Skeletal muscle cell (primary cell): ENCODE measurements at regions not wholly inside any gene's neighbourhood (a gene's known extent, or its start where the extent isn't known, plus 50 kb on each side); places are given as distances from the start of the nearest gene placed in this dataset.

ENCODE experiments used
- DNase-seq: peaks from one replicate; pipeline ENCODE4 v3.0.0-alpha.2; 2010; ENCODE audit warnings: low read depth
- H3K4me3 ChIP-seq: 2 replicates; pipeline ENCODE4 v1.5.1; 2011; ENCODE audit warnings: low read depth, mild to moderate bottlenecking, control low read depth, low read length, moderate library complexity

DNA sequence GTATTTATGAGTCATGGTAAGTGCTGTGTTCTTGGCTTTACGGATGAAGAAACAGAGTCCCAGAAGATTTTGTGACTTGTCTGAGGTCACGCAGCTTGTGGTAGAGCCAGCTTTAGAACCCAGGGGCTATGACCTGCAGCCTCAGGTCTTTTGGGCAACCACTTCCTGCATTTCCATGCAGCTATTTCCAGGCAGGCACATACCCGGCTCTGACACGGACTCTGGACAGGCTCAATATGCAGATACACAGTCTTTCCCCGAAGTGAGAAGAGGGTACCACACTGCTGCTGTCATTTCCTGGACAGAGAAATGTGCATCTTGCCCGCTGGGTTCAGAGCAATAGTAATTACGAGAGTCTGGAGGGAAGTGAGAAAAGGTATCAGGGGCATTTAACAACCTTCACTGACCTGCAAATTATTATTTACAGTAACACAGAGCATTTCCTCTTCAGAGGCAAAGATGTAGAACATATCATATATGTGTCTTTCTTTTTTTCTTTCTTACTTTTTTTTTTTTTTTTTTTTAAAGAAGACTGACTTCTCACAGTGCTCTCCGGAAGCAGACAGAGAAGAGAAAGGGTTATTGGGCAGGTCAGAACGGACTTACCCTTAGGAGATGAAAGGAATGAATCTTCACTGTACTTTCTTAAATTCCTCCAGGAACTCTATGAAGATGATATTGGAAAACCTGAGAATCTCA is 185.1 kb downstream of the CLIC5 start:
- H3K4me3 ChIP-seq = no peak overlapping the region
- DNase-seq = no peak

- H3K4me3 ChIP-seq = no peak overlapping the region
Measured at GRCh38 chr6:45829873-45830272, 185.8 kb downstream of the CLIC5 start.

DNA sequence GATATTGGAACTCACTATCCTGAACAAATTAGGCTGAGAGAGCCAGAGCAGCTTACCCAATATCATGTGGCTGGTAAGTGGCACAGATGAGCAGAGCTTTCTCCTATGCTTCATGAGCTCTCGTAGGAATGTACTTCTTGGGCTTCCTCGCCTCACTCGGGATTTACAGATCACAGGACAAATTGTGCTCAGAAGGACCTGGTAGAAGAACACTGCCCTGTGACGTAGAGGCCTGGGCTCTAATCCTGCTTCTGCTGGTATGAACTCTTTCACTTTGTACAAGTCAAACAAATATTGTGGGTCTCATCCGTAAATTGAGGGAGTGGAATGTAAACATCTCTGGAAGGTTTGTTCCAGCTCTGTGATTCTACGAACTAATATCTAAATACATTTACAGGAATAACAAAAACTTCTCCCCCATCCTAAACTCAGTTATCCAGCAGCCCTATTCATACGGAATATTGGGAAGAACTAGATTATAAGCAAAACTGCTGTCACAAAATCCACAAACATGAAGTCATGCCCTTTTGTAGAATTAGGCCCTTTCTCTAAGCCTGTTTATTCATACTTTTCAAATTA is 187.6 kb downstream of the CLIC5 start:
- H3K4me3 ChIP-seq = no peak overlapping the region
- no peak for DNase-seq

More at GRCh38 chr6:45829873-45830272, 185.8 kb downstream of the CLIC5 start:
- no peak for DNase-seq

- DNase-seq = no peak
- no peak overlapping the region for H3K4me3 ChIP-seq
Measured at GRCh38 chr6:45822873-45823272, 192.8 kb downstream of the CLIC5 start.

GRCh38 chr6:45822246-45822812 is 193.3 kb downstream of the CLIC5 start:
- no peak for DNase-seq
- no peak overlapping the region for H3K4me3 ChIP-seq

GRCh38 chr6:45818655-45819054 is 197.0 kb downstream of the CLIC5 start:
- H3K4me3 ChIP-seq = no peak overlapping the region
- DNase-seq = no peak

GRCh38 chr6:45816674-45817297 is 198.9 kb downstream of the CLIC5 start:
- no peak for DNase-seq
- H3K4me3 ChIP-seq = no peak overlapping the region

DNA sequence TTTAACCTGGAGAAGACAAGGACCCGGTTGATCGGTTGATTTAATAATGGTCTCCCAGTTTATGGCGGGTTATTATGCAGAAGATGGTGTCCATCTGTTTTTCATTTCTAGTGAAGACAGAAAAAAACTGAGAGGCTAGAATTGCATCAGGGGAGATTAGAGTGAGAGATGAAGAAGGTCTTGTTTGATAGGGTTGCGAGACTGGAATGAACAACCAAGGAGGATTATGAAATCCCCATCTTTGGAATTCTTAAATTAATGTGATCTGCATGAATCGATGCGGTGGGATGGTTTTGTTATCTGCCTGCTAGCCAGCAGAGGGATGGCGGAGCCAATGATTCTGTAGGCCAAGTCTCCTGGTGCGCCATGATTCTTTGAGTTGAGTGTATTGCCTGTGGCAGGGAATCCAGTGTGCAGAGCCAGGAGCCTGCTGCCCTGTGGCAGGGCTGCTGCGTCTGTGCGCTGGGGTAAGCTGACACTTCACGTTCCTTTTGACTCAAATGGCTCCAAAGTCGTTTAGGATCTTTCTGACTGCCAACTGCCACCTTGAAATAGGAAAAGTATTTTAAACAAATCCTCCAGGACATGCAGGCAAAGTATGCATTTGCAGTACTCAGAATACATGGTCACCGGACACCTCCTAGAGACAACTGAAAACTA is 200.1 kb downstream of the CLIC5 start:
- no peak for DNase-seq
- no peak overlapping the region for H3K4me3 ChIP-seq

DNA sequence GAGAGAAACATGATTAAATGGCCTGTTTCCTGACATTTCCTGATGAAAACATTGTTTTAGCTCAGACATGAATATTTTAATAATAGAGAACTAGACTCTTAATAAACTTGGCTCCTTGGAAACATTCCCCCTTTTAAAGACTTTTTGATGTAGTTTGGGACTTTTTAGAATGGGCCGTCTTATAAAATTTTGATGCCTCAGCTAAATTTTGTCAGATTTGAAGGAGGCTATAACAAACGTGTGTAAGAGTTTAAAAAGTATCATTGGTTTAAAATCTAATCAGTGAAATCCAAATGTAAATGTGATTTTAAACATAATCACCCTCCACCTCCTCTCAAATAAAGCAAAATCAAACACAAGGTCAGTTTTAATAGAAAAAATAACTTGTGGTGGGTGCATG is 200.9 kb downstream of the CLIC5 start:
- H3K4me3 ChIP-seq = no peak overlapping the region
- DNase-seq = no peak

DNA sequence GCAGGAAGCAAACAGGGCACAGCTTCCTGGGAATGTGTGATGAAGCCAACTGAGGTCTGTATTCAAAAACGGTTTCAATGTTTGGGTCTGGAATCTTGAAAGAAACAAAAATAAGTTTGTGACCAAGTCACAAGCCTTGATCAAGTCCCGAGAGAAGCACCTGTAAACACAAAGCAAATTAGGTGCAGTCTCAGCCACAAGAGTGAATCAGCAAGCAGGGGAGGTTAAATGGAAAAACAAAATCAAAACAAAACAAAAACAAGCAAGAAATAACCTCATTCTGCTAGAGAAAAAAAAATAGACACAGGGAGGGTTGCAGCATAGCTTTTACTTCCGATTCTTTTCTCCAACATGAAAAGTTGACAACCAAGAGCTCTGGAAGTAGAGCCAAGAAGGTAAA is 201.7 kb downstream of the CLIC5 start:
- H3K4me3 ChIP-seq = no peak overlapping the region
- DNase-seq = no peak

DNA sequence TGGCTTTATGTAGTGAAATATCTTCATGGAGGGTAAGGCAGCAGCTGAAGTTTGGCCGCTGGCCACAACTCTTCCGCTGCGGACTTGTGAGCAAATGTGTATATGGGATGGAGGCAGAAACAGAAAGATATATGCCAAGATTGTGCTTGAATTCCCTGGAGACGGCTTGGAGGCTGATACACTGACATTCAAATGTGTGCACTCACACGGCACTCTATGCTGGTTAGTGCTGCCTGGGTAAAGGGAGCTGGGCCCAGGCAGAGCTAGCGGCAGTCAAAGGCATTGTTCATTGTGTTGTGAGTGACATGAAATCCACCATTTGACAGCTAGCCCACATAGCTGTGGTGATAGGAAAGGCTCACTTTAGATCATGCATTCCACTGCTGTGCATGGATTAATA is 202.7 kb downstream of the CLIC5 start:
- DNase-seq = peak; percentile 62
- H3K4me3 ChIP-seq = no peak overlapping the region

DNA sequence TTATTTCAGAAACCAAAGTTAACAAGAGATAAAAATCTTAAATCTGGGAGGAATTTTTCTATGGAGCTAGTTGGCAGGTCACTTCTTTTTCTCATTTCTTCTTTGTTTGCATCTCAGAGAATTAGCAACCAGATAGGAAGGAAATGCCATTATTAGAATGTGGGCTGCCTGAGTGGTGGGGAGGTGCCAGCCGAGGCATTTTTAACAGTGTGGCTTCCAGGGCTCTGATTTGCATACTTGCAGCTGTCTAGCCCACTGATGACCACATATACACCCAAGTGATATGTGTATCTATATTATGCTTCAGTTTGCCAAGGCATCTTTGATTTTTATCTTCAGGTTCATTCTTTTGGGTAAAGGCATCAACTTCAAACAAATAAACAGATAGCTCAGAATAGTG is 206.7 kb downstream of the CLIC5 start:
- no peak for DNase-seq
- H3K4me3 ChIP-seq = no peak overlapping the region

DNA sequence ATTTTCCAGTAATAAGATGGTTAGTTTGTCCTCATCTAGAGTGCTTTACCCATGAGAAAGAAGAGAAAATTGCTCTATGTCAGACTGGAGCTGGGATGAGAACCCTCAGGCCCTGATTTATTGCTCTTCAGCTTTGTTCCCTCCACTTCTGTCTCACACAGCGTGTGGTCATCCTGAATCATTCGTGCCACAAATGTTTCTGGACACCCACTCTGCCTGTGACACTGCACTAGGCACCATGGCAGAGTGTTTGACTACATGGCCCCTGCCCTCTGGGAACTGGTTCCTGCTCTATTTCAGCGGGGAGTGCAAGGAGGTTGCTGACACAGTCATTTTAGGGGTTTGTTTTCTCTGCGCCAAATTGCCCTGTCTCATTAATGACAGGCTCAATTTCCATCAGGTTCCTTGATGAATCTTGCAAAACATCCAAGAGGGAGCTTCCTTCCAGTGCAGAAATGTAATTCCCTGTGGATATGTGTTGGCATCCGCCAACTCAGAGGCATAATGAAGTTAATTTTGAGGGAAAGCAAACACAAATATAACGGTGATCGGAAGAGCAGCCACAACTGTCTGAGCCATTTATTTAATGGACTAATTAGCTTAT is 207.5 kb downstream of the CLIC5 start:
- H3K4me3 ChIP-seq = no peak overlapping the region
- no peak for DNase-seq

DNA sequence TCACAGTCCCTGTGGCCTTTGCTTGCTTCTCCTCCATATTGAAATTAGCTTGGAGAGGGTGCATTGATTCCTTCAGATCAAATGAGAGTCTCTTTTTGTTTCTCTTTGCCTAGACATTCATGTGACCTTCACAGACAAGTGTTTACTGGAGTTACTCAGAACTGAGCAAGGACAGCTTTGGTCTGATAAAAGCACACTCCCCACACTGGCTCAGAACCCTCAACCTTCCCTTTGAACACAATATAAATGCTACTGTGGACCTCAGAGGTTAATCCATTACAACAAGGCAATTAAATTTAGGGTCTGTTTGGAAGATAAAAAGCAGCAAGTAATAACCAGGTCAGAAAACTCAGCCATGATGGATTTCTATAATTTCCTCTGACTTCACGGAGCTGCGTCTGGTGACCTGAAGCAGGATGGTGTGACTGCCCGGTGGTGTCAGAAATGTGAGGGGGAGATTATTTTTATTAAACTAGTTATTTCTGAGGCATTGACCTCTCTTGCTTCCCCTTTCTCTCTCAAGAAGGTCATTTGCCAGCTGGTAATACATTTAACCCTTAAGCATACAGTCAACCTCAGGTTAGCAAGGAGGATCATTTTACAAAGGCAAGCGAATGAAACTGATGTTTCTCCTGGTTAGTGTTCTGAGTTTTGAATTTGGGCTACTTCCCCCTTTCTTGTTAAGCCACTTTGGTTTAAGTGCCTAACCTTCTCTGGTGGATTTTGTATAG is 208.2 kb downstream of the CLIC5 start:
- no peak for DNase-seq
- no peak overlapping the region for H3K4me3 ChIP-seq

GRCh38 chr6:45806172-45806571 is 209.5 kb downstream of the CLIC5 start:
- no peak overlapping the region for H3K4me3 ChIP-seq

GRCh38 chr6:45803071-45803470 is 212.6 kb downstream of the CLIC5 start:
- DNase-seq = no peak
- H3K4me3 ChIP-seq = no peak overlapping the region

More at GRCh38 chr6:45806172-45806571, 209.5 kb downstream of the CLIC5 start:
- DNase-seq = no peak

DNA sequence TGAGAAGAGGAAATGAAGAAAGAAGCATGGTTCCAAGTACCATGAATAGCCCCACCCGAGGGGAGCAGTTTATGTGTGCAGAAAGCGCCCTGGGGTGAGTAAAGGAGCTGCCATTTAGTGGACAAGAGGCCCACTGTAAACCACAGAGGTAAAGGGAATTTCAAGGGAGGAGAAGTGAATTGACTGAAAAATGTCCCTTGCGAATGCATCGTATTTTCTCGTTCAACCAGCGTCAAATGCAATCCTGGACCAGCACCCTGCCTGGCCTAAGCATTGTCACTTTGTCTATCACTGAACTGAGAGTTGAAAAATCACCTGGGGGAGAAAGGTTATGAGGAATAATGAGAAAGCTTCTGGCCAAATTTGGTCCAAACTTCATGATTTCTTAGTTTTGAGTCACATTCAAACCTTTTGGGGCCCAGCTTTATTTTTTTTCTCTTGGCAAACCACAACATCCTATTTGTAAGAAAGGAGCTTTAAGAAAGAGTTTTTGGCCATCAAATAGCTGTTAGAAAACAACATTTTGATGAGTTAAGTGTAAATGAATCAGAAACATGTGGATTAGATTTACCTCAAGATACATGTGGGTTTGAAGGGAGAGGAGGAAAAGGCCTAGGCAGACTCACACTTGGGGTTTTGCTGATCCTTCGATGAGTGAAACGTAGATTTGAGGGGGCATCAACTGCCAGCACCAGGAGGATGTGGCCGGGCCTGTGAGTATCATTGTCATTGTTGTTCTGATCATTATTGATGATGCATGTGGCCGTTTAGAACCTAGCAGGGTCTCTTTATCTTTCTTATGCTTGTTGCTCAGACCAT is 214.0 kb downstream of the CLIC5 start:
- DNase-seq = no peak
- H3K4me3 ChIP-seq = no peak overlapping the region

GRCh38 chr6:45800911-45801310 is 214.7 kb downstream of the CLIC5 start:
- DNase-seq = no peak

More at GRCh38 chr6:45800911-45801310, 214.7 kb downstream of the CLIC5 start:
- H3K4me3 ChIP-seq = no peak overlapping the region
